H9 (cell line): ENCODE measurements at regions not wholly inside any gene's neighbourhood (a gene's known extent, or its start where the extent isn't known, plus 50 kb on each side); places are given as distances from the start of the nearest gene placed in this dataset.

Experiments
- DNase-seq: peaks from one replicate; pipeline ENCODE4 v3.0.0-alpha.2; 2017
- H2AFZ ChIP-seq: one replicate; pipeline ENCODE4 v1.6.1; 2013; ENCODE audit warnings: mild to moderate bottlenecking, low read length, control low read depth, moderate library complexity
- H2AK5ac ChIP-seq: 2 replicates; pipeline ENCODE4 v1.6.1; 2013; ENCODE audit warnings: low read length, control low read depth, mixed read lengths; ENCODE audit not compliant: insufficient read length
- H2BK120ac ChIP-seq: one replicate; pipeline ENCODE4 v1.6.1; 2013; ENCODE audit warnings: low read depth, mild to moderate bottlenecking, low read length, control low read depth, inconsistent platforms; ENCODE audit not compliant: poor library complexity, severe bottlenecking
- H2BK12ac ChIP-seq: 2 replicates; pipeline ENCODE4 v1.6.1; 2013; ENCODE audit warnings: low read length, control low read depth, mixed read lengths, low read depth; ENCODE audit not compliant: insufficient read length
- H2BK15ac ChIP-seq: 2 replicates; pipeline ENCODE4 v1.6.1; 2013; ENCODE audit warnings: low read depth, low read length, control low read depth
- H2BK20ac ChIP-seq: one replicate; pipeline ENCODE4 v1.6.1; 2013; ENCODE audit warnings: low read depth, mild to moderate bottlenecking, low read length, control low read depth, inconsistent platforms; ENCODE audit not compliant: poor library complexity, severe bottlenecking
- H2BK5ac ChIP-seq: 2 replicates; pipeline ENCODE4 v1.6.1; 2013; ENCODE audit warnings: low read length, control low read depth, mixed read lengths; ENCODE audit not compliant: insufficient read length
- H3K14ac ChIP-seq: 2 replicates; pipeline ENCODE4 v1.6.1; 2013; ENCODE audit warnings: low read length, control low read depth; ENCODE audit not compliant: insufficient read depth
- H3K18ac ChIP-seq: 2 replicates; pipeline ENCODE4 v1.6.1; 2013; ENCODE audit warnings: low read depth, mild to moderate bottlenecking, mixed read lengths, low read length, control low read depth; ENCODE audit not compliant: insufficient read length
- H3K23ac ChIP-seq: 2 replicates; pipeline ENCODE4 v1.6.1; 2013; ENCODE audit warnings: low read length, control low read depth, mixed read lengths, low read depth; ENCODE audit not compliant: insufficient read length
- H3K23me2 ChIP-seq: 2 replicates; pipeline ENCODE4 v1.6.1; 2013; ENCODE audit warnings: low read depth, mild to moderate bottlenecking, mixed read lengths, low read length, control low read depth; ENCODE audit not compliant: insufficient read length, poor library complexity, severe bottlenecking
- H3K27ac ChIP-seq: 2 replicates; pipeline ENCODE4 v1.5.1; 2013; ENCODE audit warnings: low read length, control low read depth, mixed read lengths, low read depth; ENCODE audit not compliant: insufficient read length
- H3K27me3 ChIP-seq: 2 replicates; pipeline ENCODE4 v1.6.1; 2013; ENCODE audit warnings: low read length, control low read depth, inconsistent platforms; ENCODE audit not compliant: insufficient read depth
- H3K4ac ChIP-seq: 2 replicates; pipeline ENCODE4 v1.6.1; 2013; ENCODE audit warnings: low read depth, mild to moderate bottlenecking, control low read depth, inconsistent platforms, low read length, moderate library complexity
- H3K4me1 ChIP-seq: 2 replicates; pipeline ENCODE4 v1.6.1; 2013; ENCODE audit warnings: low read length, control low read depth, inconsistent platforms; ENCODE audit not compliant: insufficient read depth
- H3K4me2 ChIP-seq: 2 replicates; pipeline ENCODE4 v1.6.1; 2013; ENCODE audit warnings: low read length, control low read depth, mixed read lengths; ENCODE audit not compliant: insufficient read length, insufficient read depth
- H3K56ac ChIP-seq: 2 replicates; pipeline ENCODE4 v1.6.1; 2013; ENCODE audit warnings: low read depth, mild to moderate bottlenecking, mixed read lengths, low read length, control low read depth; ENCODE audit not compliant: insufficient read length
- H3K79me1 ChIP-seq: 2 replicates; pipeline ENCODE4 v1.6.1; 2013; ENCODE audit warnings: low read depth, mild to moderate bottlenecking, moderate library complexity, low read length, control low read depth, inconsistent platforms; ENCODE audit not compliant: insufficient read depth, poor library complexity, severe bottlenecking
- H3K79me2 ChIP-seq: 2 replicates; pipeline ENCODE4 v1.6.1; 2013; ENCODE audit warnings: low read length, control low read depth, inconsistent platforms; ENCODE audit not compliant: insufficient read depth
- H3K9ac ChIP-seq: 2 replicates; pipeline ENCODE4 v1.6.1; 2013; ENCODE audit warnings: low read length, control low read depth, mixed read lengths; ENCODE audit not compliant: insufficient read length; ENCODE audit errors: extremely low read depth
- H3K9me3 ChIP-seq: one replicate; pipeline ENCODE4 v1.6.1; 2013; ENCODE audit warnings: low read depth, low read length, inconsistent platforms; ENCODE audit not compliant: control insufficient read depth
- H3T11ph ChIP-seq: one replicate; pipeline ENCODE4 v1.6.1; 2013; ENCODE audit warnings: mild to moderate bottlenecking, low read length, control low read depth, inconsistent platforms
- H4K20me1 ChIP-seq: one replicate; pipeline ENCODE4 v1.6.1; 2013; ENCODE audit not compliant: control insufficient read depth, insufficient read length, insufficient read depth
- H4K5ac ChIP-seq: 2 replicates; pipeline ENCODE4 v1.6.1; 2013; ENCODE audit warnings: low read depth, mild to moderate bottlenecking, mixed read lengths, low read length, control low read depth; ENCODE audit not compliant: insufficient read length
- H4K8ac ChIP-seq: replicated peaks from 2 replicates; pipeline ENCODE4 v1.6.1; 2013; ENCODE audit warnings: low read length, control low read depth, mixed read lengths, low read depth; ENCODE audit not compliant: insufficient read length
- H4K91ac ChIP-seq: 2 replicates; pipeline ENCODE4 v1.6.1; 2013; ENCODE audit warnings: low read depth, mild to moderate bottlenecking, moderate library complexity, mixed read lengths, low read length, control low read depth; ENCODE audit not compliant: insufficient read length
- H3K27ac Mint-ChIP-seq, 3 experiments: 2 replicates in 2 of 3; 3 replicates in 1 of 3; pipeline ENCODE4 v1.8.0; 2020 to 2021; ENCODE audit warnings: mixed read lengths in 3 of 3, mild to moderate bottlenecking in 1 of 3, moderate library complexity in 1 of 3
- H3K27me3 Mint-ChIP-seq: 2 replicates; pipeline ENCODE4 v1.8.0; 2021; ENCODE audit warnings: low read depth, mild to moderate bottlenecking, moderate library complexity, mixed read lengths
- H3K36me3 Mint-ChIP-seq, 3 experiments: 2 replicates in 2 of 3; 3 replicates in 1 of 3; pipeline ENCODE4 v1.8.0; 2020 to 2021; ENCODE audit warnings: low read depth in 3 of 3, mixed read lengths in 3 of 3; ENCODE audit not compliant: insufficient read depth in 1 of 3
- H3K4me1 Mint-ChIP-seq, 2 experiments: 2 replicates each; pipeline ENCODE4 v1.8.0; 2020; ENCODE audit warnings: mixed read lengths in 2 of 2
- H3K4me3 Mint-ChIP-seq, 2 experiments: 2 replicates in 1 of 2; 3 replicates in 1 of 2; pipeline ENCODE4 v1.8.0; 2020 to 2021; ENCODE audit warnings: mild to moderate bottlenecking in 2 of 2, mixed read lengths in 2 of 2, moderate library complexity in 1 of 2
- H3K9me3 Mint-ChIP-seq, 2 experiments: 2 replicates in 1 of 2; 3 replicates in 1 of 2; pipeline ENCODE4 v1.8.0; 2020; ENCODE audit warnings: mild to moderate bottlenecking in 2 of 2, mixed read lengths in 2 of 2, moderate library complexity in 1 of 2
- WGBS: extraction: QIAGEN DNeasy Blood & Tissue Kit; methylation state at CpG from one replicate; pipeline ENCODE4 v1.1.7; 2013; ENCODE audit warnings: missing lambda C conversion rate, low lambda C conversion rate, mixed read lengths; ENCODE audit not compliant: insufficient read length; ENCODE audit errors: extremely low coverage; 5-methylcytosine and 5-hydroxymethylcytosine counted together
- TF ChIP-seq, protein P1 (sequence below): fragments of 200-600 bp; sonication (generic); conservative IDR thresholded peaks from 3 replicates; pipeline ENCODE4 v1.8.0; 2021; ENCODE audit warnings: antibody characterized with exemption, mild to moderate bottlenecking

DNA sequence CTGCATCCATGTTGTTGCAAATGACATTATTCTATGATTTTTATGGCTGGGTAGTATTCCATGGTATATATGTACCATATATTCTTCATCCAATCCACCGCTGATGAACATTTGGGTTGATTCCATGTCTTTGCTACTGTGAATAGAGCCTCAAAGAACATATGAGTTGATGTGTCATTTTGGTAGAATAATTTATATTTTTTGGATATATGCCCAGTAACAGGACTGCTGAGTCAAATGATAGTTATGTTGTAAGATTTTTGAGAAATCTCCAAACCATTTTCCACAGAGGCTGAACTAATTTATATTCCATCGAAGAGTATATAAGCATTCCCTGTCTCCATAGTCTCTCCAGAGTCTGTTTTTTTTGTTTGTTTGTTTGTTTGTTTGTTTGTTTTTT is 1373.5 kb downstream of the GRIK2 start:
- Histone ChIP-seq H2AK5ac (no peak overlapping the region), H2BK120ac (no peak overlapping the region), H2AFZ (no peak overlapping the region), H2BK15ac (no peak overlapping the region), H4K20me1 (no peaks in the 10 kb centered on the region), H3K14ac (no peak overlapping the region), H3K27me3 (no peaks in the 10 kb centered on the region), H3K56ac (no peak overlapping the region), H3K79me2 (no peaks in the 10 kb centered on the region), H2BK20ac (no peak overlapping the region), H3K27ac (no peak overlapping the region), H3K9me3 (no peaks in the 10 kb centered on the region), H3K4me1 (no peaks in the 10 kb centered on the region), H4K91ac (no peak overlapping the region), H2BK5ac (no peak overlapping the region), H2BK12ac (no peak overlapping the region), H4K5ac (no peak overlapping the region), H3K79me1 (no peaks in the 10 kb centered on the region), H4K8ac (no peak overlapping the region), H3K18ac (no peak overlapping the region), H3K4ac (no peak overlapping the region), H3K4me2 (no peak overlapping the region), H3K23me2 (no peaks in the 10 kb centered on the region), H3T11ph (no peak overlapping the region), H3K9ac (no peak overlapping the region), H3K23ac (no peak overlapping the region)
- TF ChIP-seq, protein P1, sequence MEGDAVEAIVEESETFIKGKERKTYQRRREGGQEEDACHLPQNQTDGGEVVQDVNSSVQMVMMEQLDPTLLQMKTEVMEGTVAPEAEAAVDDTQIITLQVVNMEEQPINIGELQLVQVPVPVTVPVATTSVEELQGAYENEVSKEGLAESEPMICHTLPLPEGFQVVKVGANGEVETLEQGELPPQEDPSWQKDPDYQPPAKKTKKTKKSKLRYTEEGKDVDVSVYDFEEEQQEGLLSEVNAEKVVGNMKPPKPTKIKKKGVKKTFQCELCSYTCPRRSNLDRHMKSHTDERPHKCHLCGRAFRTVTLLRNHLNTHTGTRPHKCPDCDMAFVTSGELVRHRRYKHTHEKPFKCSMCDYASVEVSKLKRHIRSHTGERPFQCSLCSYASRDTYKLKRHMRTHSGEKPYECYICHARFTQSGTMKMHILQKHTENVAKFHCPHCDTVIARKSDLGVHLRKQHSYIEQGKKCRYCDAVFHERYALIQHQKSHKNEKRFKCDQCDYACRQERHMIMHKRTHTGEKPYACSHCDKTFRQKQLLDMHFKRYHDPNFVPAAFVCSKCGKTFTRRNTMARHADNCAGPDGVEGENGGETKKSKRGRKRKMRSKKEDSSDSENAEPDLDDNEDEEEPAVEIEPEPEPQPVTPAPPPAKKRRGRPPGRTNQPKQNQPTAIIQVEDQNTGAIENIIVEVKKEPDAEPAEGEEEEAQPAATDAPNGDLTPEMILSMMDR = no peak
- no peak overlapping the region for H3K4me3 Mint-ChIP-seq
- H3K27ac Mint-ChIP-seq = no peak overlapping the region
- peaks cover 0 to 12% (median 0%) of the 10 kb centered on the region in 3 experiments; a peak in 2 of 7 replicates for H3K36me3 Mint-ChIP-seq
- no peaks in the 10 kb centered on the region; a peak in 1 of 4 replicates for H3K4me1 Mint-ChIP-seq
- DNase-seq = no peak
- H3K27me3 Mint-ChIP-seq = no peaks in the 10 kb centered on the region
- no CpG with 5 or more reads among the region's 2 CpGs for WGBS
- peaks cover 11 to 12% of the 10 kb centered on the region in 2 experiments; a peak in 3 of 5 replicates for H3K9me3 Mint-ChIP-seq
